ENCODE measurements at regions not wholly inside any gene's neighbourhood (a gene's known extent, or its start where the extent isn't known, plus 50 kb on each side); places are given as distances from the start of the nearest gene placed in this dataset.

GRCh38 chr4:23113104-23113503 is 420.4 kb downstream of the GBA3 start:
- POLR2A ChIA-PET, result no interaction called here
- CTCF ChIA-PET, result no interaction called here
- no peak for DNase-seq (ENCODE audit: low read depth, low spot score)
- TF ChIP-seq CTCF (IDR thresholded peaks at IDR 0.05; ENCODE audit: insufficient read depth, low read length, missing control alignments), result no peak
- H3K4me3 ChIP-seq (ENCODE audit: low read depth, low read length), result no peak overlapping the region

GRCh38 chr4:23106516-23106915 is 413.8 kb downstream of the GBA3 start:
- H3K4me3 ChIP-seq (ENCODE audit: low read depth, low read length), result no peak overlapping the region
- DNase-seq (ENCODE audit: low read depth, low spot score), result no peak
- ChIA-PET CTCF (interaction anchor here (0.8 kb wide), 1 partner anchor 29 kb away, joined by 3 read pairs; no protein-coding TSS in a partner anchor), POLR2A (no interaction called here)
- no peak for TF ChIP-seq CTCF (IDR thresholded peaks at IDR 0.05; ENCODE audit: insufficient read depth, low read length, missing control alignments)

GRCh38 chr4:23105759-23106370 is 413.1 kb downstream of the GBA3 start:
- ChIA-PET POLR2A (no interaction called here), CTCF (no interaction called here)
- no peak for TF ChIP-seq CTCF (IDR thresholded peaks at IDR 0.05; ENCODE audit: insufficient read depth, low read length, missing control alignments)
- DNase-seq (ENCODE audit: low read depth, low spot score), result no peak
- H3K4me3 ChIP-seq (ENCODE audit: low read depth, low read length), result no peak overlapping the region

- no peak overlapping the region for H3K4me3 ChIP-seq (ENCODE audit: low read depth, low read length)
- DNase-seq (ENCODE audit: low read depth, low spot score), result peak; percentile 51
- ChIA-PET CTCF (no interaction called here), POLR2A (no interaction called here)
- TF ChIP-seq CTCF (IDR thresholded peaks at IDR 0.05; ENCODE audit: insufficient read depth, low read length, missing control alignments), result no peak
Measured at GRCh38 chr4:23097251-23097650, 404.5 kb downstream of the GBA3 start.

GRCh38 chr4:23091711-23092110 is 399.0 kb downstream of the GBA3 start:
- POLR2A ChIA-PET, result no interaction called here

GRCh38 chr4:23085249-23085568 is 392.5 kb downstream of the GBA3 start:
- ChIA-PET POLR2A (no interaction called here), CTCF (no interaction called here)
- no peak for TF ChIP-seq CTCF (IDR thresholded peaks at IDR 0.05; ENCODE audit: insufficient read depth, low read length, missing control alignments)
- DNase-seq (ENCODE audit: low read depth, low spot score), result no peak
- no peak overlapping the region for H3K4me3 ChIP-seq (ENCODE audit: low read depth, low read length)

More at GRCh38 chr4:23091711-23092110, 399.0 kb downstream of the GBA3 start:
- TF ChIP-seq CTCF (IDR thresholded peaks at IDR 0.05; ENCODE audit: insufficient read depth, low read length, missing control alignments), result no peak
- DNase-seq (ENCODE audit: low read depth, low spot score), result no peak
- H3K4me3 ChIP-seq (ENCODE audit: low read depth, low read length), result no peak overlapping the region
- CTCF ChIA-PET, result interaction anchor here (1.2 kb wide), 1 partner anchor 44 kb away, joined by 5 read pairs; no protein-coding TSS in a partner anchor

Data from AG04449 (cell line).